Smooth muscle cell (in vitro differentiated cells): ENCODE measurements at regions not wholly inside any gene's neighbourhood (a gene's known extent, or its start where the extent isn't known, plus 50 kb on each side); places are given as distances from the start of the nearest gene placed in this dataset.

Source experiments
- DNase-seq: peaks from one replicate; lab custom pipeline; 2025; ENCODE audit not compliant: unreplicated experiment; lab: John Stamatoyannopoulos, UW
- H2AFZ ChIP-seq: fragments of 200-600 bp; sonication (generic); 2 replicates; pipeline ENCODE4 v1.6.0; 2016; ENCODE audit warnings: antibody characterized with exemption, low read depth, mild to moderate bottlenecking
- H3F3A ChIP-seq: fragments of 200-600 bp; sonication (generic); 2 replicates; pipeline ENCODE4 v1.6.0; 2017; ENCODE audit warnings: antibody characterized with exemption, low read depth
- H3K27ac ChIP-seq: fragments of 200-600 bp; sonication (generic); 2 replicates; pipeline ENCODE4 v1.5.1; 2016; ENCODE audit warnings: low read depth, mild to moderate bottlenecking
- H3K27me3 ChIP-seq: fragments of 200-600 bp; sonication (generic); 2 replicates; pipeline ENCODE4 v1.6.1; 2016; ENCODE audit warnings: low read depth, mild to moderate bottlenecking
- H3K36me3 ChIP-seq: fragments of 200-600 bp; sonication (generic); 2 replicates; pipeline ENCODE4 v1.5.1; 2016; ENCODE audit warnings: low read depth
- H3K4me1 ChIP-seq: fragments of 200-600 bp; sonication (generic); 2 replicates; pipeline ENCODE4 v1.5.1; 2016; ENCODE audit warnings: low read depth
- H3K4me2 ChIP-seq: fragments of 200-600 bp; sonication (generic); 2 replicates; pipeline ENCODE4 v1.6.0; 2016; ENCODE audit warnings: mild to moderate bottlenecking
- H3K4me3 ChIP-seq: fragments of 200-600 bp; sonication (generic); 2 replicates; pipeline ENCODE4 v1.5.1; 2016; ENCODE audit warnings: mild to moderate bottlenecking
- H3K79me2 ChIP-seq: fragments of 200-600 bp; sonication (generic); 2 replicates; pipeline ENCODE4 v1.6.0; 2016; ENCODE audit warnings: low read depth, mild to moderate bottlenecking
- H3K9ac ChIP-seq: fragments of 200-600 bp; sonication (generic); 2 replicates; pipeline ENCODE4 v1.6.0; 2016; ENCODE audit warnings: low read depth
- H3K9me3 ChIP-seq: fragments of 200-600 bp; sonication (generic); replicated peaks from 2 replicates; pipeline ENCODE4 v1.5.1; 2016; ENCODE audit warnings: low read depth
- H4K20me1 ChIP-seq: fragments of 200-600 bp; sonication (generic); 2 replicates; pipeline ENCODE4 v1.6.0; 2016; ENCODE audit warnings: low read depth
- CTCF ChIP-seq: fragments of 200-600 bp; sonication (generic); IDR thresholded peaks from 2 replicates; pipeline ENCODE4 v1.5.1; 2017; ENCODE audit warnings: borderline replicate concordance, mild to moderate bottlenecking, antibody characterized with exemption; ENCODE audit not compliant: insufficient read depth, poor library complexity, severe bottlenecking
- WGBS: methylation state at CpG from one replicate; pipeline ENCODE4 v1.1.7; 2016; ENCODE audit warnings: low lambda C conversion rate; 5-methylcytosine and 5-hydroxymethylcytosine counted together

- H4K20me1 ChIP-seq = no peaks in the 10 kb centered on the region
- no peaks in the 10 kb centered on the region for H3K4me1 ChIP-seq
- H3K79me2 ChIP-seq = no peaks in the 10 kb centered on the region
- H3K36me3 ChIP-seq = no peaks in the 10 kb centered on the region
- H2AFZ ChIP-seq = no peak overlapping the region
- no peaks in the 10 kb centered on the region for H3F3A ChIP-seq
- H3K9ac ChIP-seq = no peak overlapping the region
- no peaks in the 10 kb centered on the region for H3K27me3 ChIP-seq
- no peak overlapping the region for H3K4me3 ChIP-seq
- H3K4me2 ChIP-seq = no peak overlapping the region
- no peak for DNase-seq
- TF ChIP-seq CTCF = no peak
- no peak overlapping the region for H3K27ac ChIP-seq
- no peaks in the 10 kb centered on the region for H3K9me3 ChIP-seq
Measured at GRCh38 chr4:107509615-107510014, 210.4 kb downstream of the PAPSS1 start.

GRCh38 chr4:107500551-107500950 lies 219.5 kb downstream of the PAPSS1 start:
- Histone ChIP-seq H2AFZ (no peak overlapping the region), H3K4me1 (no peaks in the 10 kb centered on the region), H3K9ac (no peak overlapping the region), H3K79me2 (no peaks in the 10 kb centered on the region), H3F3A (no peaks in the 10 kb centered on the region), H3K27me3 (no peaks in the 10 kb centered on the region), H4K20me1 (no peaks in the 10 kb centered on the region), H3K4me2 (no peak overlapping the region), H3K36me3 (no peaks in the 10 kb centered on the region), H3K4me3 (no peak overlapping the region), H3K9me3 (no peaks in the 10 kb centered on the region), H3K27ac (no peak overlapping the region)
- no peak for TF ChIP-seq CTCF
- DNase-seq = no peak
- WGBS = 69% methylated on average over 3 of the region's 3 CpGs

- no peaks in the 10 kb centered on the region for H3F3A ChIP-seq
- no peak for DNase-seq
- H3K4me1 ChIP-seq = no peaks in the 10 kb centered on the region
- H3K36me3 ChIP-seq = no peaks in the 10 kb centered on the region
- no peak overlapping the region for H3K4me2 ChIP-seq
- H3K27ac ChIP-seq = no peak overlapping the region
- H3K79me2 ChIP-seq = no peaks in the 10 kb centered on the region
- H3K27me3 ChIP-seq = no peaks in the 10 kb centered on the region
- H3K9me3 ChIP-seq = no peaks in the 10 kb centered on the region
- H2AFZ ChIP-seq = no peak overlapping the region
- H3K4me3 ChIP-seq = no peak overlapping the region
- H4K20me1 ChIP-seq = no peaks in the 10 kb centered on the region
- WGBS = 80% methylated on average over 2 of the region's 2 CpGs
- TF ChIP-seq CTCF = no peak
- no peak overlapping the region for H3K9ac ChIP-seq
Measured at GRCh38 chr4:107497054-107497453, 223.0 kb downstream of the PAPSS1 start.

- H4K20me1 ChIP-seq = no peaks in the 10 kb centered on the region
- H3F3A ChIP-seq = no peaks in the 10 kb centered on the region
- H2AFZ ChIP-seq = no peak overlapping the region
- no peaks in the 10 kb centered on the region for H3K27me3 ChIP-seq
- no peaks in the 10 kb centered on the region for H3K4me1 ChIP-seq
- no peak overlapping the region for H3K9ac ChIP-seq
- TF ChIP-seq CTCF = no peak
- no peak overlapping the region for H3K4me3 ChIP-seq
- 91% methylated on average over 5 of the region's 5 CpGs for WGBS
- no peak for DNase-seq
- no peaks in the 10 kb centered on the region for H3K79me2 ChIP-seq
- no peak overlapping the region for H3K27ac ChIP-seq
- no peaks in the 10 kb centered on the region for H3K9me3 ChIP-seq
- no peak overlapping the region for H3K4me2 ChIP-seq
- H3K36me3 ChIP-seq = no peaks in the 10 kb centered on the region
Measured at GRCh38 chr4:107492566-107492965, 227.5 kb downstream of the PAPSS1 start.
